Epidermal melanocyte (primary cell): ENCODE measurements at regions not wholly inside any gene's neighbourhood (a gene's known extent, or its start where the extent isn't known, plus 50 kb on each side); places are given as distances from the start of the nearest gene placed in this dataset.

Source experiments
- DNase-seq: peaks from one replicate; pipeline ENCODE4 v3.0.0; 2011; ENCODE audit warnings: low spot score; ENCODE audit not compliant: insufficient read length

- no peak for DNase-seq
Measured at GRCh38 chr5:39826051-39826450, 401.3 kb upstream of the DAB2 start.

- DNase-seq, result no peak
Measured at GRCh38 chr5:39825301-39825700, 400.5 kb upstream of the DAB2 start.

- DNase-seq, result no peak
Measured at GRCh38 chr5:39822020-39822419, 397.2 kb upstream of the DAB2 start.

- no peak for DNase-seq
Measured at GRCh38 chr5:39816866-39817265, 392.1 kb upstream of the DAB2 start.

- DNase-seq, result no peak
Measured at GRCh38 chr5:39816156-39816845, 391.5 kb upstream of the DAB2 start.

GRCh38 chr5:39815711-39816110, 390.9 kb upstream of the DAB2 start:
- no peak for DNase-seq

- DNase-seq, result no peak
Measured at GRCh38 chr5:39811381-39811780, 386.6 kb upstream of the DAB2 start.

- DNase-seq, result no peak
Measured at GRCh38 chr5:39808656-39809055, 383.9 kb upstream of the DAB2 start.

- no peak for DNase-seq
Measured at GRCh38 chr5:39801306-39801705, 376.5 kb upstream of the DAB2 start.

GRCh38 chr5:39800042-39800601, 375.3 kb upstream of the DAB2 start:
- DNase-seq, result no peak

GRCh38 chr5:39799242-39799641, 374.5 kb upstream of the DAB2 start:
- no peak for DNase-seq

- no peak for DNase-seq
Measured at GRCh38 chr5:39794513-39795210, 369.9 kb upstream of the DAB2 start.

- DNase-seq, result no peak
Measured at GRCh38 chr5:39785410-39785809, 360.6 kb upstream of the DAB2 start.

- DNase-seq, result no peak
Measured at GRCh38 chr5:39783756-39784421, 359.1 kb upstream of the DAB2 start.

- no peak for DNase-seq
Measured at GRCh38 chr5:39780347-39780746, 355.6 kb upstream of the DAB2 start.

GRCh38 chr5:39779831-39780230, 355.1 kb upstream of the DAB2 start:
- no peak for DNase-seq

GRCh38 chr5:39775797-39776365, 351.1 kb upstream of the DAB2 start:
- DNase-seq, result no peak

- no peak for DNase-seq
Measured at GRCh38 chr5:39775086-39775796, 350.5 kb upstream of the DAB2 start.

GRCh38 chr5:39774605-39775004, 349.8 kb upstream of the DAB2 start:
- no peak for DNase-seq

GRCh38 chr5:39772307-39772706, 347.5 kb upstream of the DAB2 start:
- no peak for DNase-seq

GRCh38 chr5:39767916-39768315, 343.1 kb upstream of the DAB2 start:
- DNase-seq, result no peak
